ENCODE measurements at regions not wholly inside any gene's neighbourhood (a gene's known extent, or its start where the extent isn't known, plus 50 kb on each side); places are given as distances from the start of the nearest gene placed in this dataset.
"Not testable (repeated sequence)": the region's sequence is repeated elsewhere in the genome, so short reads cannot be mapped to it uniquely, and the experiment has no call there.

DNA sequence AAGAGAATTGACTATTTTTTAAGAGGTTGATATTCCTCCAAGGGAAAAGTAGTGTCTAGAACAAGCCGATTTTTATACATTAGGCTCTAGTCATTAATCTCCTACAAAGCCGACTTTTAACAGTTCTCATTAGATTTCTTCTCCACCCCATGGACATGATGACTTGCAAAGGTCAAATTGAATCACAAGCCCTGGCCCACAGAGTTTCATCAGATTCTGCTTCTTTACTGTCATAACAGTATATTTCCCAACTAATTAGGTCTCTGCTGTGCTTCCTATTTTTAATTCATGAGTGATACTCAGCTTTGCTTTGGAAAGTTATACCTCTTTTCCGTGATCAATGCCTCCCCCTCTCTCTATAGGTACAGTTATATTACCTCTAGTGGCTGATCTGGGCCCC is 90.6 kb upstream of the ADGRB3 start:
- Histone ChIP-seq H3K27ac (no peak overlapping the region), H3K27me3 (no peaks in the 10 kb centered on the region), H3K4me1 (no peaks in the 10 kb centered on the region), H3K4me3 (no peak overlapping the region), H3K9me3 (peaks cover 0 to 5% of the 10 kb centered on the region in 2 donors), H3K36me3 (no peaks in the 10 kb centered on the region)
- TF ChIP-seq, protein P1, sequence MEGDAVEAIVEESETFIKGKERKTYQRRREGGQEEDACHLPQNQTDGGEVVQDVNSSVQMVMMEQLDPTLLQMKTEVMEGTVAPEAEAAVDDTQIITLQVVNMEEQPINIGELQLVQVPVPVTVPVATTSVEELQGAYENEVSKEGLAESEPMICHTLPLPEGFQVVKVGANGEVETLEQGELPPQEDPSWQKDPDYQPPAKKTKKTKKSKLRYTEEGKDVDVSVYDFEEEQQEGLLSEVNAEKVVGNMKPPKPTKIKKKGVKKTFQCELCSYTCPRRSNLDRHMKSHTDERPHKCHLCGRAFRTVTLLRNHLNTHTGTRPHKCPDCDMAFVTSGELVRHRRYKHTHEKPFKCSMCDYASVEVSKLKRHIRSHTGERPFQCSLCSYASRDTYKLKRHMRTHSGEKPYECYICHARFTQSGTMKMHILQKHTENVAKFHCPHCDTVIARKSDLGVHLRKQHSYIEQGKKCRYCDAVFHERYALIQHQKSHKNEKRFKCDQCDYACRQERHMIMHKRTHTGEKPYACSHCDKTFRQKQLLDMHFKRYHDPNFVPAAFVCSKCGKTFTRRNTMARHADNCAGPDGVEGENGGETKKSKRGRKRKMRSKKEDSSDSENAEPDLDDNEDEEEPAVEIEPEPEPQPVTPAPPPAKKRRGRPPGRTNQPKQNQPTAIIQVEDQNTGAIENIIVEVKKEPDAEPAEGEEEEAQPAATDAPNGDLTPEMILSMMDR (IDR thresholded peaks at IDR 0.05), result no peak
- no peak for DNase-seq (ENCODE audit: low spot score)

DNA sequence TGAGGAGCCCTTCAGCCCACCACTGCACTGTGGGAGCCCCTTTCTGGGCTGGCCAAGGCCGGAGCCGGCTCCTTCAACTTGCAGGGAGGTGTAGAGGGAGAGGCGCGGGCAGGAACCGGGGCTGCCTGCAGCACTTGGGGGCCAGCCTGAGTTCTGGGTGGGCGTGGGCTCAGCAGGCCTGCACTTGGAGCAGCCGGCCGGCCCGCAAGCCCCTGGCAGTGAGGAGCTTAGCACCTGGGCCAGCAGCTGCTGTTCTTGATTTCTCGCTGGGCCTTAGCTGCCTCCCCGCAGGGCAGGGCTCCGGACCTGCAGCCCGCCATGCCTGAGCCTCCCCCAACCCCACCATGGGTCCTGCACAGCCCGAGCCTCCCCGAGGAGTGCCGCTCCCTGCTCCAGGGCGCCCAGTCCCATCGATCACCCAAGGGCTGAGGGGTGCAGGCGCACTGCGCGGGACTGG is 101.7 kb upstream of the ADGRB3 start:
- Histone ChIP-seq H3K36me3 (no peaks in the 10 kb centered on the region), H3K9me3 (no peaks in the 10 kb centered on the region), H3K27ac (no peak overlapping the region), H3K27me3 (no peaks in the 10 kb centered on the region), H3K4me1 (no peaks in the 10 kb centered on the region), H3K4me3 (no peak overlapping the region)
- DNase-seq (ENCODE audit: low spot score), result no peak
- TF ChIP-seq, protein P1 (IDR thresholded peaks at IDR 0.05), result no peak

DNA sequence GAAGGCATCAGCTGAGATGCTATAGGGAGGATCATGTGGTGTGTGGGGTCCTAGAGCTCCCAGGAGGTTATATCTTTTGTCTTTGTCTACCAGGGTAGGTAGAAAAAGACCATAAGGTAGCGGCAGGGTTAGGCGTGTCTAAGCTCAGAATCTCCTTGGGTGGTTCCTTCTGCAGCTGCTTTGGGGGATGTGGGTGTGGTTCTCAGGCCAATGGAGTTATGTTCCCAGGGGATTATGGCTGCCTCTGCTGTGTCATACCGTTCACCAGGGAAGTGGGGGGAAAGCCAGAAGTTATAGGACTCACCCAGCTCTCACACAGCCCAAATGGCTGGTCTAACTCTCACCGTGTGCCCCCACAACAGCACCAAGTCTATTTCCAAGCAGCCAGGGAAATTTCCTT is 107.4 kb upstream of the ADGRB3 start:
- Histone ChIP-seq H3K4me1 (no peaks in the 10 kb centered on the region), H3K4me3 (no peak overlapping the region), H3K36me3 (no peaks in the 10 kb centered on the region), H3K9me3 (no peaks in the 10 kb centered on the region), H3K27me3 (no peaks in the 10 kb centered on the region), H3K27ac (no peak overlapping the region)
- DNase-seq (ENCODE audit: low spot score), result no peak
- TF ChIP-seq, protein P1 (IDR thresholded peaks at IDR 0.05), result no peak

DNA sequence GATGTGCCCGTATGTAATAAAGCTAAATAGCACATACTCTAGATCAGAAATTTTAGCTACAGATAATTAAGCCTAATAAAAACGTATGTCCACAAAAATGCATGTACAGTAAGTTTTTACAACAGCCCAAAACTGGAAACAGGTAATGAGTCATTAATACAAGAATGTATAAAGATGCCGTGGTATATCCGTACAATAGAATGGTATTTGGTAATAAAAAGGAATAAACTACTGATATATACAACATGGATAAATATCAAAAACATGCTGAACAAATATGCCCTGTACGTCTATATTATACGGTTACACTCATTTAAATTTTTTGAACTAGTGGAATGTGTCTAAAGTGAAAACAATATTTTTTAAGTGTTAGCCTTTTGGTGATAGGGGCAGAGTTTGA is 128.2 kb upstream of the ADGRB3 start:
- no peak overlapping the region for H3K27ac ChIP-seq
- no peak overlapping the region for H3K4me3 ChIP-seq
- H3K9me3 ChIP-seq, result no peaks in the 10 kb centered on the region
- H3K36me3 ChIP-seq, result no peaks in the 10 kb centered on the region
- no peaks in the 10 kb centered on the region for H3K4me1 ChIP-seq
- TF ChIP-seq, protein P1 (IDR thresholded peaks at IDR 0.05), result no peak
- no peak for DNase-seq (ENCODE audit: low spot score)
- H3K27me3 ChIP-seq, result no peaks in the 10 kb centered on the region

DNA sequence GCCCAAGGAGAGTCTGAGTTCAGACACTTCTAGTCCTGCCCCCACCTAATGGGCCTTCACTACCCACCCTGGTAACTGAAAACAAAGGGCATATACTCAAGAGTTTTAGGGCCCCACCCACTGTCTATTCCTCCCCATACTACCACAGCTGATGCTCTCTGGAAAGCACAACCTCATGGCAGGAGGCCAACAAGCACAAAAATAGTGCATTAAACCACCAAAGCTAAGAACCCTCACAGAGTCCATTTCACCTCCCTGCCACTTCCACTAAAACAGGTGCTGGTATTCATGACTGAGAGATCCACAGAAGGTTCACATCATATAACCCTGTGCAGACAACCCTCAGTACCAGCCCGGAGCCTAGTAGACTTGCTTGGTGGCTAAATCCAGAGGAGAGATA is 132.1 kb upstream of the ADGRB3 start:
- TF ChIP-seq, protein P1 (IDR thresholded peaks at IDR 0.05), result no peak
- DNase-seq (ENCODE audit: low spot score), result no peak
- H3K36me3 ChIP-seq, result no peaks in the 10 kb centered on the region
- H3K27me3 ChIP-seq, result no peaks in the 10 kb centered on the region
- no peaks in the 10 kb centered on the region for H3K9me3 ChIP-seq
- no peak overlapping the region for H3K27ac ChIP-seq
- no peak overlapping the region for H3K4me3 ChIP-seq
- no peaks in the 10 kb centered on the region for H3K4me1 ChIP-seq

DNA sequence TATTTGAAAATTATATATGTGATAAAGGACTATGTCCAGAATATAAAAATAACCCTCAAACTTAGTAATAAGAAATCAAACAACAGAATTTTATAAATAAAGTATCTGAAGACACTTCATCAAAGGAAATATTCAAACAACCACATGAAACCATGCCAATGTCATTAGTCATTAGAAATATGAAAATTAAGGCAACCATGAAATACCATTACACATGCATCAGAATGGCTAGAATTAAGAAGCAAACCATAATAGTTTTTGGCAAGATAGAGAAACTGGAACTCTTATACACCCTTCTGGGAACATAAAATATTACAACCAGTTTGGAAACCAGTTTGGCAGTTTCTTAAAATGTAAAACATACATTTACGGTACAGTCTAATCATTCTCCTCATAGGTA is 137.2 kb upstream of the ADGRB3 start:
- Histone ChIP-seq H3K4me3 (no peak overlapping the region), H3K4me1 (no peaks in the 10 kb centered on the region), H3K36me3 (no peaks in the 10 kb centered on the region), H3K9me3 (peaks cover 0 to 4% of the 10 kb centered on the region in 2 donors), H3K27ac (no peak overlapping the region), H3K27me3 (no peaks in the 10 kb centered on the region)
- no peak for DNase-seq (ENCODE audit: low spot score)
- TF ChIP-seq, protein P1 (IDR thresholded peaks at IDR 0.05), result no peak

DNA sequence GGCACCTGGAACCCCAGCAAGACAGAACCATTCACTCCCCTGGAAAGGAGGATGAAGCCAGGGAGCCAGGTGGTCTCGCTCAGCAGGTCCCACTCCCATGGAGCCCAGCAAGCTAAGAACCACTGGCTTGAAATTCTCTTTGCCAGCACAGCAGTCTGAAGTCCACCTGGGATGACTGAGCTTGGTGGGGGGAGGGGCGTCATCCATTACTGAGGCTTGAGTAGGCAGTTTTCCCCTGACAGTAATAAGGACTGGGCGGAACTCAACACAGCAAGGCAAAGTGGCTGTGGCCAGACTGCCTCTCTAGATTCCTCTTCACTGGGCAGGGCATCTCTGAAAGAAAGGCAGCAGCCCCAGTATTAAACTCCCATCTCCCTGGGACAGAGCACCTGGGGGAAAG is 140.2 kb upstream of the ADGRB3 start:
- not testable (repeated sequence) for H3K27me3 ChIP-seq; H3K4me1 ChIP-seq; DNase-seq (ENCODE audit: low spot score); H3K27ac ChIP-seq; H3K36me3 ChIP-seq; H3K4me3 ChIP-seq; H3K9me3 ChIP-seq

All from right atrium auricular region (tissue), 2 donors.